CD4-positive, alpha-beta T cell (primary cell): ENCODE measurements at regions not wholly inside any gene's neighbourhood (a gene's known extent, or its start where the extent isn't known, plus 50 kb on each side); places are given as distances from the start of the nearest gene placed in this dataset.

Experiments
- ATAC-seq: fragments of 200-7000 bp; cut with Tn5 transposase; one replicate; pipeline ENCODE4 v1.10.0; 2022; ENCODE audit warnings: mild to moderate bottlenecking; ENCODE audit not compliant: poor library complexity
- CTCF ChIA-PET: fragments of 350-600 bp; sonication (Branson Sonifier 250); formaldehyde crosslinking; loops from one replicate; lab custom pipeline; 2021; ENCODE audit warnings: antibody characterized with exemption, inconsistent platforms; lab: Charles Lee
- POLR2A ChIA-PET: fragments of 350-600 bp; sonication (Branson Sonifier 250); formaldehyde crosslinking; loops from one replicate; lab custom pipeline; 2021; ENCODE audit warnings: antibody characterized with exemption, inconsistent platforms; lab: Charles Lee
- DNase-seq, 14 experiments: peaks; one replicate each; pipeline ENCODE4 v3.0.0-alpha.2; 2013 to 2020; ENCODE audit warnings: mixed read lengths in 2 of 14
- H3K27ac ChIP-seq, 2 donors: one replicate each; pipeline versions ENCODE4 v1.5.1 to v1.7.0; 2013; ENCODE audit warnings: low read length in 2 of 2, low read depth in 1 of 2, mild to moderate bottlenecking in 1 of 2
- H3K27me3 ChIP-seq, 2 experiments: 1 replicate in 1 of 2; 2 replicates in 1 of 2; pipeline versions ENCODE4 v1.6.1 to v1.7.0; 2013; ENCODE audit warnings: low read length in 2 of 2, control low read depth in 1 of 2, mild to moderate bottlenecking in 1 of 2, moderate library complexity in 1 of 2; ENCODE audit not compliant: insufficient read depth in 2 of 2, control insufficient read depth in 1 of 2
- H3K36me3 ChIP-seq: one replicate; pipeline ENCODE4 v1.6.1; 2013; ENCODE audit warnings: low read length, control low read depth; ENCODE audit not compliant: insufficient read depth
- H3K4me1 ChIP-seq: one replicate; pipeline ENCODE4 v1.6.1; 2013; ENCODE audit warnings: low read length, control low read depth; ENCODE audit not compliant: insufficient read depth
- H3K4me3 ChIP-seq: one replicate; pipeline ENCODE4 v1.5.1; 2013; ENCODE audit warnings: mild to moderate bottlenecking, low read length, moderate library complexity
- H3K9me3 ChIP-seq, 2 experiments: 1 replicate in 1 of 2; 2 replicates in 1 of 2; pipeline versions ENCODE4 v1.6.1 to v1.7.0; 2013; ENCODE audit warnings: low read length in 2 of 2, mild to moderate bottlenecking in 2 of 2, control low read depth in 1 of 2, moderate library complexity in 1 of 2; ENCODE audit not compliant: control insufficient read depth in 1 of 2, insufficient read depth in 1 of 2
- H3K27ac Mint-ChIP-seq: one replicate; pipeline ENCODE4 v1.8.0; 2020; ENCODE audit warnings: mixed read lengths
- H3K27me3 Mint-ChIP-seq: one replicate; pipeline ENCODE4 v1.8.0; 2021; ENCODE audit warnings: mixed read lengths
- H3K36me3 Mint-ChIP-seq: one replicate; pipeline ENCODE4 v1.8.0; 2021; ENCODE audit warnings: low read depth, mixed read lengths
- H3K4me1 Mint-ChIP-seq: one replicate; pipeline ENCODE4 v1.8.0; 2021; ENCODE audit warnings: low read depth, mixed read lengths
- H3K4me3 Mint-ChIP-seq: one replicate; pipeline ENCODE4 v1.8.0; 2020; ENCODE audit warnings: mild to moderate bottlenecking, mixed read lengths
- H3K9me3 Mint-ChIP-seq: one replicate; pipeline ENCODE4 v1.8.0; 2020; ENCODE audit warnings: mixed read lengths
- CTCF ChIP-seq: fragments of 200-600 bp; IDR thresholded peaks from one replicate; pipeline ENCODE4 v1.8.0; 2022; ENCODE audit warnings: antibody characterized with exemption, mild to moderate bottlenecking
- intact Hi-C, 2 experiments: fragments of 100-400 bp; cut with DNase I in 1 of 2; cut with micrococcal nuclease in 1 of 2; formaldehyde crosslinking; loops; one replicate each; pipeline versions ENCODE4 v1.15.1 to v1.9.0; 2023 to 2025; cut with DNase I, micrococcal nuclease

DNA sequence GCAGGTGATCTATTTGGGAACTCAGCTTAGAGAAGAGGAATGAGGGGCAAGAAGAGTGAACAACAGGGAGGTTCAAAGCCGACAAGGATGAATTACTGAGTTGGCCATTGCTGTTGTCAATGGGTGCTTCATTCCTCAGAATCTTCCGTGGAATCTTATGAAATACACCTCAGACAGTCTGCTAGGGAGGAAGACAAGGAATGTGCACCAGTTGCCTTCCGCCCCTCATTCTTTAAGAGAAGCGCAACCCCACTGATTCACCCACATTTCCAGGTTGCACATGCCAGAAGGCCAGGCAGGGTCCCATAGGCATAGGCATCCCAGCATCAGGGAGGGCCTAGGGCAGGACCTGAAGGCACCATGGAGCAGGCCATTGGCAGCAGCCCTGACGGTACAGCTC lies 127.5 kb upstream of the TNFAIP3 start:
- intact Hi-C loops: no loop called here
- no peak for DNase-seq

GRCh38 chr6:137740091-137740755 lies 126.8 kb upstream of the TNFAIP3 start:
- Mint-ChIP-seq H3K27ac (no peak overlapping the region), H3K27me3 (no peaks in the 10 kb centered on the region), H3K4me3 (no peak overlapping the region), H3K36me3 (no peaks in the 10 kb centered on the region), H3K9me3 (no peaks in the 10 kb centered on the region), H3K4me1 (peaks cover 18% of the 10 kb centered on the region)
- Histone ChIP-seq H3K9me3 (no peaks in the 10 kb centered on the region), H3K27ac (no peak overlapping the region), H3K4me1 (peaks cover 11% of the 10 kb centered on the region), H3K4me3 (no peak overlapping the region), H3K27me3 (no peaks in the 10 kb centered on the region), H3K36me3 (no peaks in the 10 kb centered on the region)
- ATAC-seq (no peak), DNase-seq (no peak)
- TF ChIP-seq CTCF: no peak
- intact Hi-C loops: no loop called here
- ChIA-PET POLR2A (no interaction called here), CTCF (no interaction called here)

More for the DNA sequence above, 127.5 kb upstream of the TNFAIP3 start:
- H3K36me3 Mint-ChIP-seq: no peaks in the 10 kb centered on the region
- Histone ChIP-seq H3K36me3 (no peaks in the 10 kb centered on the region), H3K27me3 (no peaks in the 10 kb centered on the region), H3K4me1 (peaks cover 11% of the 10 kb centered on the region), H3K27ac (no peak overlapping the region), H3K4me3 (no peak overlapping the region), H3K9me3 (no peaks in the 10 kb centered on the region)
- POLR2A ChIA-PET: no interaction called here
- TF ChIP-seq CTCF: no peak
- H3K4me3 Mint-ChIP-seq: no peak overlapping the region
- H3K9me3 Mint-ChIP-seq: no peaks in the 10 kb centered on the region
- no peak overlapping the region for H3K27ac Mint-ChIP-seq
- peaks cover 18% of the 10 kb centered on the region for H3K4me1 Mint-ChIP-seq
- no peaks in the 10 kb centered on the region for H3K27me3 Mint-ChIP-seq
- CTCF ChIA-PET: no interaction called here
- no peak for ATAC-seq

GRCh38 chr6:137740967-137741761 lies 125.9 kb upstream of the TNFAIP3 start:
- intact Hi-C loops: no loop called here
- peaks cover 7% of the 10 kb centered on the region for H3K4me1 ChIP-seq
- H3K4me3 Mint-ChIP-seq: no peak overlapping the region
- ATAC-seq (no peak), DNase-seq (no peak)
- H3K9me3 Mint-ChIP-seq: no peaks in the 10 kb centered on the region
- H3K4me3 ChIP-seq: no peak overlapping the region
- ChIA-PET POLR2A (interaction anchor here (0.5 to 0.8 kb wide), 2 partner anchors 60 to 83 kb away, joined by 3 to 4 read pairs; no protein-coding TSS in a partner anchor), CTCF (interaction anchor here (0.7 to 1.3 kb wide), 3 partner anchors 25 to 58 kb away, joined by 3 read pairs; no protein-coding TSS in a partner anchor)
- no peaks in the 10 kb centered on the region for H3K27me3 Mint-ChIP-seq
- peaks cover 12% of the 10 kb centered on the region for H3K4me1 Mint-ChIP-seq
- H3K36me3 ChIP-seq: no peaks in the 10 kb centered on the region
- no peak for TF ChIP-seq CTCF
- H3K27ac Mint-ChIP-seq: no peak overlapping the region
- no peaks in the 10 kb centered on the region for H3K9me3 ChIP-seq
- H3K27me3 ChIP-seq: no peaks in the 10 kb centered on the region
- no peak overlapping the region for H3K27ac ChIP-seq
- no peaks in the 10 kb centered on the region for H3K36me3 Mint-ChIP-seq
